Ishikawa (cell line): ENCODE measurements at regions not wholly inside any gene's neighbourhood (a gene's known extent, or its start where the extent isn't known, plus 50 kb on each side); places are given as distances from the start of the nearest gene placed in this dataset.

Source experiments
- CEBPB ChIP-seq: IDR thresholded peaks from 2 replicates; pipeline ENCODE4 v1.6.1; 2012
- CREB1 ChIP-seq: IDR thresholded peaks from 2 replicates; pipeline ENCODE4 v1.6.1; 2012; ENCODE audit warnings: low read depth
- EGR1 ChIP-seq: IDR thresholded peaks from 2 replicates; pipeline ENCODE4 v1.6.1; 2012
- EP300 ChIP-seq: IDR thresholded peaks from 2 replicates; pipeline ENCODE4 v1.6.1; 2012; ENCODE audit warnings: borderline replicate concordance
- FOXM1 ChIP-seq: IDR thresholded peaks from 2 replicates; pipeline ENCODE4 v1.6.1; 2012; ENCODE audit warnings: low read depth, borderline replicate concordance
- MAX ChIP-seq: IDR thresholded peaks from 2 replicates; pipeline ENCODE4 v1.6.1; 2012
- NFIC ChIP-seq: IDR thresholded peaks from 2 replicates; pipeline ENCODE4 v1.6.1; 2012
- RAD21 ChIP-seq: IDR thresholded peaks from 2 replicates; pipeline ENCODE4 v1.6.1; 2012; ENCODE audit warnings: low read depth
- REST ChIP-seq: IDR thresholded peaks from 2 replicates; pipeline ENCODE4 v1.6.1; 2012; ENCODE audit warnings: low read depth, mild to moderate bottlenecking
- TAF1 ChIP-seq: IDR thresholded peaks from 2 replicates; pipeline ENCODE4 v1.6.1; 2012; ENCODE audit warnings: low read depth, mild to moderate bottlenecking
- TCF12 ChIP-seq: IDR thresholded peaks from 2 replicates; pipeline ENCODE4 v1.6.1; 2012; ENCODE audit warnings: low read depth
- USF1 ChIP-seq: IDR thresholded peaks from 2 replicates; pipeline ENCODE4 v1.6.1; 2012
- YY1 ChIP-seq: IDR thresholded peaks from 2 replicates; pipeline ENCODE4 v1.6.1; 2012; ENCODE audit warnings: low read depth
- ZBTB7A ChIP-seq: IDR thresholded peaks from 2 replicates; pipeline ENCODE4 v1.6.1; 2012; ENCODE audit warnings: low read depth

GRCh38 chr4:8792491-8792890 is 79.1 kb downstream of the HMX1 start:
- TF ChIP-seq YY1 (no peak), FOXM1 (no peak), MAX (no peak), ZBTB7A (no peak), EGR1 (no peak), TAF1 (no peak), TCF12 (no peak), CREB1 (no peak)

- TF ChIP-seq REST (no peak), FOXM1 (no peak)
Observed at GRCh38 chr4:8791609-8792008, 80.0 kb downstream of the HMX1 start.

GRCh38 chr4:8790749-8791148 is 80.9 kb downstream of the HMX1 start:
- TF ChIP-seq EGR1 (no peak), CREB1 (no peak)

- TF ChIP-seq FOXM1 (no peak), REST (no peak), EGR1 (no peak), MAX (no peak), ZBTB7A (no peak), NFIC (no peak), USF1 (no peak), RAD21 (no peak)
Observed at GRCh38 chr4:8788174-8788573, 83.5 kb downstream of the HMX1 start.

- TF ChIP-seq USF1 = no peak
- TF ChIP-seq YY1 = no peak
- TF ChIP-seq TAF1 = no peak
- no peak for TF ChIP-seq ZBTB7A
- no peak for TF ChIP-seq TCF12
- no peak for TF ChIP-seq CEBPB
- no peak for TF ChIP-seq FOXM1
- no peak for TF ChIP-seq RAD21
- no peak for TF ChIP-seq MAX
Observed at GRCh38 chr4:8786166-8786565, 85.5 kb downstream of the HMX1 start.

GRCh38 chr4:8785656-8786142 is 85.9 kb downstream of the HMX1 start:
- TF ChIP-seq YY1 (no peak), CEBPB (no peak), TAF1 (no peak), USF1 (no peak), NFIC (no peak), EP300 (no peak), RAD21 (no peak)

GRCh38 chr4:8783736-8784135 is 87.9 kb downstream of the HMX1 start:
- no peak for TF ChIP-seq YY1
- no peak for TF ChIP-seq EP300
- no peak for TF ChIP-seq CREB1
- no peak for TF ChIP-seq REST
- no peak for TF ChIP-seq USF1
